ENCODE measurements at regions not wholly inside any gene's neighbourhood (a gene's known extent, or its start where the extent isn't known, plus 50 kb on each side); places are given as distances from the start of the nearest gene placed in this dataset.
"Not testable (repeated sequence)": the region's sequence is repeated elsewhere in the genome, so short reads cannot be mapped to it uniquely, and the experiment has no call there.

DNA sequence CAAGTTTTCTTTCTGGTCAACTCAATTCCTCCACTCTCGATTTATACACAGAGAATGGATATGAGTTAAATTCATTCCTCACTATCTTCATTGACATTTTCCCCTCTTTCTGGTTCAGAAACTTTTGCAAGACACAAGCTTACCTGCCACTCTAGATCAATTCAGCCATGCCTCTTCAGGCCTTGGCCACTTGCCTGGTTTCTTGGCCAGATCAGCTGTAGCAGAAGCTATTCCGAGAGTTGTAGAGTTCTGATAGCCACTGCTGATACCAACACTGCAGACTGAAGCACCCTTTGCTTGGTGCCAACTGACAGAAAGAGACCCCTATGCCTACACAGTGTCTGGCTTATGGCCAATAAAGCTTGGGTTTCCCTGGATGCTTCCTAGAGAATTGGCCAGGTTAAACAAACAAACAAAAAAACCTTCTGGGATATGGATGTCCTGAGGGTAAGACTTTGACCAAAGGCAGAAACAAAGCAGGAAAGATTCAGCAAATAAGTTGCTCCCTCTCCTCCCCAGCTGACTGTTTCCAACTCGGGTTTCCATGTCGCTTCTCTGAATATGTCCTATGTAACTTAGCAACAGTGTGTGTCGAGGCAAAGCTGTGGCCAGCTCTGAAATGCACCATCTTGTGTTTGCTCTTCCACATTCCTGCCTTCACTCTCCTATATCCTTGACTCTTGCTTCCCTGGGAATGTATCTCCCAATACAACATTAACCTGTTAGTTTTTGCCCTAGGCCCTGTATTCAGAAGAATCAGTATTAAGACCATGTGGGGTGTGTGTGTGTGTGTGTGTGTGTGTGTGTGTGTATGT, 521.6 kb downstream of the EPHA3 start:
- no peak for DNase-seq

DNA sequence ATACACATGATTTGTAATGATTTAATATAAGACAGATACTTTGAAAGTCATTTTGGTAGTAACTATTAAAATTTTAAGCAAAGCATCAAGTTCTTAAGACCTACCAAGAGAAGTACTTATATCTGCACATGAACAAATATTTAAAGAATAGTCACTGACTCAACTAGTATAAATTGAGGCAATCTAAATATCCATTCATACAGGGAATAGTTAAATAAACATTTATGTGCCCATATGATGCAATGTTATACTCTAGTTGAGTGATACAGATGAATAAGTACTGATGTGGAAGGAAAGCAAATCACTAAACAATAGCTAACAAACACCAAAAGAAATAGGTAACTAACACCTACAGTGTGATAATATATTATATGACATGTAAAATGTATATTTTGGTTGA, 527.7 kb downstream of the EPHA3 start:
- DNase-seq = no peak

DNA sequence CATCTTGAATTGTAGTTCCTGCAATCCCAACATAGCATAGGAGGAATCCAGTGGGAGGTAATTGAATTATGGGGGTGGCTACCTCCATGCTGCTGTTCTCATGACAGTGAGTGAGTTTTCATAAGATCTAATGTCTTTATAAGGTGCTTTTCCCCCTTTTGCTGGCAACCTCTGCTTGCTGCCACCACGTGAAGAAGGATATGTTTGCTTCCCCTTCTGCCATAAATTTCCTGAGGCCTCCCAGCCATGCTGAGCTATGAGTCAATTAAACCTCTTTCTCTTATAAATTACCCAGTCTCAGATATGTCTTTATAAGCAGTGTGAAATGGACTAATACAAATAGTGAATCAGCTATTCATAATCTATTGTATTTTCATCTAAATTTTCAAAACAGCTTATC, 537.3 kb downstream of the EPHA3 start:
- DNase-seq = no peak

- no peak for DNase-seq
Measured at GRCh38 chr3:89649431-89649830, 542.0 kb downstream of the EPHA3 start.

DNA sequence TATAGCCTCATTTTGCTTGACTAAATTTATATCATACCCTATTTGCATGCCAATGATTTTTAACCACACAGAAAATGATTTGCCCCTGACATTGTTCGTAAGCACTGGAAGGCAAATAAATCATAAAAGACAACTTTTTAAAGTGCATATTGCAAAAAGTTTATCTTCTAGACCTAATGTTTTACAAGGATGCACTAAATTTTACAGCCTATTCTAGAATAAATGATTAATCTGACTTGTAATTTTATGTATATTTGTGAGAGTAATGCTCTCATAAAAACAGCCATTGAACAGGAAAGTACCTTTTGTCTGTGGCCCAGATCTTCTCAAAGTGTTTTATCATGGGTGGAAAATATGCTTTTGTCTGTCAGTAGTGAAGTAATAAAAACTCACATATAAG, 546.6 kb downstream of the EPHA3 start:
- no peak for DNase-seq

- no peak for DNase-seq
Measured at GRCh38 chr3:89656388-89656787, 549.0 kb downstream of the EPHA3 start.

DNA sequence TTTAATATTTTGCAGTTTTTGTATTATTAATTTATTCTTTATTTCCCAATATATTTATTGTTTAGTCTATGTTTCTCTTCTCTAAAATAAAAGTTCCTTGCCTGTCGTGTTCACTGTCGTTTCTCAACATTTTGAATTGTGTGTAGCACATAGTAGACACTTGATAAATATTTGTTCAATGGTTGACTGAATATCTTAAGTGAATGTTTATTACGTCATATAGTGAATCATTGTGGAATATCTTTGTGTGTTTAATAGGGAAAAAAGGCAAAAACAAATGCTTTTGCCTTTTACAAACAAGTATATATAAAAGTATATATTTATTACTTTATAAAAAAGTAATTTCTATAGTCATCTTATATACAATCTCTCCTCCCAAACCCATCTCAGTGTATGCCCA, 572.3 kb downstream of the EPHA3 start:
- DNase-seq = no peak

GRCh38 chr3:89682556-89682955, 575.1 kb downstream of the EPHA3 start:
- no peak for DNase-seq

GRCh38 chr3:89685731-89686130, 578.3 kb downstream of the EPHA3 start:
- DNase-seq = no peak

DNA sequence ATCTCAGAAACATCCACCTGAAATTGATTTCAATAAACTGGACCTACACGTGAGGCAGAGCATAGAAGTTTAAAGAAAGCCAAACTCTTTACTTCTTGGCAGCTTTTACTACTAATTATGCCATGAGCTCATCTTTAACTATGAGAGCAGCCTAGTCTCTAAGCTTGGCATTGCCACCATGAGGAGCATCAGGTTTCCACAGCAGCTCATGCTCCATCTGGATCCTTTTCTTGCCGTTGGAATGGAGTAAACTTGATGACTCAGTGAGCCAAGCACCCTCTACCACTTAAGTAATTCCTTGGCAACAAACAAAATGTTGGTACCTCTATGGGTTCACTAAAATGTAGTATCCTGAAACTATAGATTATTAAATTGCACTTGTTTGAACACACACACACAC, 583.2 kb downstream of the EPHA3 start:
- no peak for DNase-seq

GRCh38 chr3:89692601-89693000, 585.2 kb downstream of the EPHA3 start:
- DNase-seq = no peak

- no peak for DNase-seq
Measured at GRCh38 chr3:89697321-89697916, 590.0 kb downstream of the EPHA3 start.

- no peak for DNase-seq
Measured at GRCh38 chr3:89698208-89698830, 590.9 kb downstream of the EPHA3 start.

GRCh38 chr3:89699229-89699628, 591.8 kb downstream of the EPHA3 start:
- no peak for DNase-seq

DNA sequence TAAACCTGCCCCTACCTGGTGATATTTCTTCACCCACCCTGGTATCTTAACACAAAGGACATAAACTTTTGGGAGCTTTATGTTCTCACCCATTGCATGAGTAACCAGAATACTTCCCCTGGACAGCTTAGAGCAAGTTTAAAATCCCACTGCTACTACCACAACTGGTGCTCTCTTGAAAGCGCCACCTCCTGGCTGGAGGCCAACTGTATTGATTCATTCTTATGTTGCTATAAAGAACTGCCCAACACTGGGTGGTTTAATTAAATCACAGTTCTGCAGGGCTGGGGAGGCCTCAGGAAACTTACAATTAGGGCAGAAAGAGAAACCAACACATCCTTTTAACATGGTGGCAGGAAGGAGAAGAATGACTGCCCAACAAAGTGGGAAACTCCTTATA, 592.4 kb downstream of the EPHA3 start:
- no peak for DNase-seq

DNA sequence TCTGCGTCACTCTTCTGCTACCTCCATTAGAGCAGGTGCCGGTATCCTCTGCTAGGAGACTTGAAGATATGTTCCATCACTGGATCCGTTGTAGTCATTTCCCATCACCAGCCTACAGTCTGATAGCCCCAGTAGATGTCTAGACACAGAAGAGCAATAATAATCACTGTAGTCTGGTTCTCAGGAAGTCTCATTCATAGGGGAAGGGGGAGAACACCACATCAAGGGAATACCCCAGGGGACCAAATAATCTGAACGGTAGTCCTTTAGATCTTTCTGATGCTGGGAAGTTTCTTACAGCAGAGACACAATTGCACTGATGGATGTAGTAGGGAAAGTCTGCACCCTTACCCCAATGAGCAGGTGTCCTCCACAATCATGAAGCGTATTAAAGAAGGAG, 595.0 kb downstream of the EPHA3 start:
- no peak for DNase-seq

- DNase-seq = no peak
Measured at GRCh38 chr3:89713196-89713595, 605.8 kb downstream of the EPHA3 start.

- DNase-seq = no peak
Measured at GRCh38 chr3:89714237-89714636, 606.8 kb downstream of the EPHA3 start.

DNA sequence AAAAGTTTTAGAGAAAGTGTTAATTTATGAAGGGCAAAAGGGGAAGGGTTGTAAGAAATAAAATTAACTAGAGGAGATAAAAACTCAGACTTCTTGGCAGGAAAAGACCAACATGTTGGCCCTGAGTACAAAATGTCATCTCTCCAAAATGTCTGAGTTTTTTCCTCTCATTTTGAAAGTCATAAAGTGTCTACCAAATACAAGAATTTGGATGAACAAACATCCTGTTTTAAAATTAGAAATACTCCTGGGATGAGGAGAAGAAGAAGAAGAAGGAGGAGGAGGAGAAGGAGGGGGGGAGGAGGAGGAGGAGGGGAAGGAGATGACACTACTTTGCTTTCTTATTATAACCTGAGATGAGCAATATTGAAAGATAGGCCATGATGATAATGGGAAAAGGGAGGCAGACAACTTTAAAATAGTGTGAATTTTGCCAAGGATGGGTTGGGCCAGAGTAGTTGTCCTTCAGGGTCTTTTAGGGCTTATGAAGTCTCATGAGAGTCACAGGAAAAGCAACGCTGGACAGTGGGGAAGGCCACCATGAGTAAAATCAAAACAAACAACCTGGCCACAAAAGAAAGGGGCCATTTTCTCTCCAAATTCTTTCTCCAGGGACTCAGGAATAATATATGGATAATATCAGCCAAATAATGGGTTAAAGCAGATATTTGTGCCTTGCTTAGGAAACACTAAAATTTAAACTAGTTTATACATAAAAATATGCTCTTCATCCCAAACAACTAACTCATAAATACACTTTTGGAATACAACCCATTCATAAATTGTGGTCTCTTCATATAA, 632.9 kb downstream of the EPHA3 start:
- DNase-seq = no peak

- no peak for DNase-seq
Measured at GRCh38 chr3:89740881-89741177, 633.4 kb downstream of the EPHA3 start.

- DNase-seq = no peak
Measured at GRCh38 chr3:89742546-89742945, 635.1 kb downstream of the EPHA3 start.

DNA sequence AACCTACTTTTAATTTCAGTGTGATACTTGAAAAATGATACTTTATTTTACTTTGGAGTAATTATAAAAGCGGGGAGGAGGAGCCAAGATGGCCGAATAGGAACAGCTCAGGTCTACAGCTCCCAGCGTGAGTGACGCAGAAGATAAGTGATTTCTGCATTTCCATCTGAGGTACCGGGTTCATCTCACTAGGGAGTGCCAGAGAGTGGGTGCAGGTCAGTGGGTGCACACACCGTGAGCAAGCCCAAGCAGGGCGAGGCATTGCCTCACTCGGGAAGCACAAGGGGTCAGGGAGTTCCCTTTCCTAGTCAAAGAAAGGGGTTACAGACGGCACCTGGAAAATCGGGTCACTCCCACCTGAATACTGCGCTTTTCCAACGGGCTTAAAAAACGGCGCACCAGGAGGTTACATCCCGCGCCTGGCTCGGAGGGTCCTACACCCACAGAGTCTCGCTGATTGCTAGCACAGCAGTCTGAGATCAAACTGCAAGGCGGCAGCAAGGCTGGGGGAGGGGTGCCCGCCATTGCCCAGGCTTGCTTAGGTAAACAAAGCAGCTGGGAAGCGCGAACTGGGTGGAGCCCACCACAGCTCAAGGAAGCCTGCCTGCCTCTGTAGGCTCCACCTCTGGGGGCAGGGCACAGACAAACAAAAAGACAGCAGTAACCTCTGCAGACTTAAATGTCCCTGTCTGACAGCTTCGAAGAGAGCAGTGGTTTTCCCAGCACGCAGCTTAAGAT, 640.3 kb downstream of the EPHA3 start:
- not testable (repeated sequence) for DNase-seq

DNA sequence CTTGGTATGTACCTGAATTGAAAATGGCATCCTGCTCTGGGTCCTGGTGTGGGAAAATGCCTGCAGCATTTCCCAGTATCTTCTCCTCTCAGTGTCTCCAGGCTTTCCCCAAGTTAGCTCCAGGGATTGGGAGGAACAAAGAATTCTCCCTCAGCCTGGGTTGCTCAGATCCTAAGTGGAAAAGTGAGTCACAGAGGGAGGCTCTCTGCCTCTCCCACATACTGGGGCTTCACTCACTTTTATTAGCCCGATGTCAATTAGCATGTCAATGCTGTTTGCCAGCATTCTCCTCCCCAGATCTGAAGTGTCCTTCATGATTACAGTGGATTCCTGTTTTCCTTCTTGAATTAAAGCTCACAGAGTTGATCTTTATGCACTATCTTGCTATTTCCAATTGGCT, 655.0 kb downstream of the EPHA3 start:
- no peak for DNase-seq
